Mesothelial cell of epicardium (in vitro differentiated cells): ENCODE measurements at regions not wholly inside any gene's neighbourhood (a gene's known extent, or its start where the extent isn't known, plus 50 kb on each side); places are given as distances from the start of the nearest gene placed in this dataset.
A peak's percentile ranks its signal among the peaks of the same experiment; 100 is the strongest.

Experiments used
- DNase-seq, 2 experiments: peaks; one replicate each; pipeline ENCODE4 v3.0.0; 2021; ENCODE audit warnings: low spot score in 2 of 2; ENCODE audit not compliant: unreplicated experiment in 2 of 2
- H3K27ac Mint-ChIP-seq: 2 replicates; pipeline ENCODE4 v1.8.0; 2021; ENCODE audit warnings: mixed read lengths
- H3K27me3 Mint-ChIP-seq: 2 replicates; pipeline ENCODE4 v1.8.0; 2021; ENCODE audit warnings: low read depth, mixed read lengths
- H3K36me3 Mint-ChIP-seq: 2 replicates; pipeline ENCODE4 v1.8.0; 2021; ENCODE audit warnings: mixed read lengths
- H3K4me1 Mint-ChIP-seq: 2 replicates; pipeline ENCODE4 v1.8.0; 2021; ENCODE audit warnings: mixed read lengths
- H3K4me3 Mint-ChIP-seq: 2 replicates; pipeline ENCODE4 v1.8.0; 2021; ENCODE audit warnings: mild to moderate bottlenecking, moderate library complexity, mixed read lengths
- H3K9me3 Mint-ChIP-seq: 2 replicates; pipeline ENCODE4 v1.8.0; 2021; ENCODE audit warnings: mixed read lengths
- CTCF ChIP-seq: fragments of 200-600 bp; sonication (generic); IDR thresholded peaks from one replicate; pipeline ENCODE4 v1.5.0; 2021; ENCODE audit warnings: antibody characterized with exemption; ENCODE audit not compliant: unreplicated experiment

- peaks cover 8% of the 10 kb centered on the region for H3K36me3 Mint-ChIP-seq
- H3K4me1 Mint-ChIP-seq: peaks cover 24% of the 10 kb centered on the region
- no peak overlapping the region for H3K4me3 Mint-ChIP-seq
- H3K9me3 Mint-ChIP-seq: peaks cover 30% of the 10 kb centered on the region
- TF ChIP-seq CTCF: no peak
- peak; percentile 31 to 56 for DNase-seq
- no peaks in the 10 kb centered on the region for H3K27me3 Mint-ChIP-seq
- H3K27ac Mint-ChIP-seq: peak overlapping the region; percentile 97
Measured at GRCh38 chr15:39213385-39213840, 367.5 kb upstream of the THBS1 start.

- H3K4me3 Mint-ChIP-seq: no peak overlapping the region
- H3K9me3 Mint-ChIP-seq: peaks cover 37% of the 10 kb centered on the region
- H3K4me1 Mint-ChIP-seq: peaks cover 24% of the 10 kb centered on the region
- TF ChIP-seq CTCF: no peak
- no peaks in the 10 kb centered on the region for H3K27me3 Mint-ChIP-seq
- peaks cover 8% of the 10 kb centered on the region for H3K36me3 Mint-ChIP-seq
- peak overlapping the region; percentile 83 for H3K27ac Mint-ChIP-seq
- DNase-seq: no peak
Measured at GRCh38 chr15:39215015-39215414, 365.9 kb upstream of the THBS1 start.

GRCh38 chr15:39216816-39217215 lies 364.1 kb upstream of the THBS1 start:
- Mint-ChIP-seq H3K4me3 (no peak overlapping the region), H3K27ac (no peak overlapping the region), H3K27me3 (no peaks in the 10 kb centered on the region), H3K9me3 (peaks cover 26% of the 10 kb centered on the region), H3K36me3 (peaks cover 8% of the 10 kb centered on the region), H3K4me1 (peaks cover 23% of the 10 kb centered on the region)
- no peak for DNase-seq
- no peak for TF ChIP-seq CTCF

GRCh38 chr15:39219608-39220007 lies 361.3 kb upstream of the THBS1 start:
- H3K36me3 Mint-ChIP-seq: peaks cover 6% of the 10 kb centered on the region
- no peak for DNase-seq
- no peak overlapping the region for H3K4me3 Mint-ChIP-seq
- TF ChIP-seq CTCF: no peak
- H3K4me1 Mint-ChIP-seq: peaks cover 5% of the 10 kb centered on the region
- no peaks in the 10 kb centered on the region for H3K27me3 Mint-ChIP-seq
- peaks cover 24% of the 10 kb centered on the region for H3K9me3 Mint-ChIP-seq
- no peak overlapping the region for H3K27ac Mint-ChIP-seq

GRCh38 chr15:39226169-39226937 lies 354.5 kb upstream of the THBS1 start:
- Mint-ChIP-seq H3K27ac (no peak overlapping the region), H3K4me1 (peaks cover 8% of the 10 kb centered on the region), H3K9me3 (no peaks in the 10 kb centered on the region), H3K36me3 (no peaks in the 10 kb centered on the region), H3K4me3 (no peak overlapping the region), H3K27me3 (no peaks in the 10 kb centered on the region)
- no peak for DNase-seq
- TF ChIP-seq CTCF: no peak

GRCh38 chr15:39227001-39227400 lies 353.9 kb upstream of the THBS1 start:
- Mint-ChIP-seq H3K4me3 (no peak overlapping the region), H3K9me3 (no peaks in the 10 kb centered on the region), H3K27me3 (no peaks in the 10 kb centered on the region), H3K27ac (no peak overlapping the region), H3K36me3 (no peaks in the 10 kb centered on the region), H3K4me1 (peaks cover 12% of the 10 kb centered on the region)
- no peak for DNase-seq
- TF ChIP-seq CTCF: no peak
